ENCODE measurements at regions not wholly inside any gene's neighbourhood (a gene's known extent, or its start where the extent isn't known, plus 50 kb on each side); places are given as distances from the start of the nearest gene placed in this dataset.

- DNase-seq (ENCODE audit: low spot score) = no peak
Measured at GRCh38 chr14:87233806-87234384, 759.1 kb downstream of the GALC start.

DNA sequence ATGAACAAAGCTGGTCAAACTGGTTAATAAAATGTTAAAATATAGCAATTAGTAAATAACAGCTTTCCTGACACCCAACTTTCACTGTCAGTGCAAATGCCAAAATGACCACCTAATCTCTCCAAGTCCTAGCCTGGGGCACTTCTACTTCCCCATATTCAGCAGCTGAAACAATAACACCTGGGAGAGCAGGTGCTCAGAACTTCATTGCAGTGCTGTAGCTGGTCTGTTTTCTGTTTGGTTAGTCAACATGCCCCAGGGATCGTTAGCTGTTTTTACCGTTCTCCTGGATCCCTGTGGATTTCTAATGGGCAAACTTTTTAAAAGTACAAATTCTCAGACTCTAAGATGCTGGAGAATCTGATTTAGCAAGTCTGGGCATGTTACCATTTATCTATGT lies 759.7 kb downstream of the GALC start:
- no peak for DNase-seq (ENCODE audit: low spot score)

GRCh38 chr14:87231336-87232026 lies 761.5 kb downstream of the GALC start:
- no peak for DNase-seq (ENCODE audit: low spot score)

GRCh38 chr14:87230726-87231125 lies 762.3 kb downstream of the GALC start:
- no peak for DNase-seq (ENCODE audit: low spot score)

DNA sequence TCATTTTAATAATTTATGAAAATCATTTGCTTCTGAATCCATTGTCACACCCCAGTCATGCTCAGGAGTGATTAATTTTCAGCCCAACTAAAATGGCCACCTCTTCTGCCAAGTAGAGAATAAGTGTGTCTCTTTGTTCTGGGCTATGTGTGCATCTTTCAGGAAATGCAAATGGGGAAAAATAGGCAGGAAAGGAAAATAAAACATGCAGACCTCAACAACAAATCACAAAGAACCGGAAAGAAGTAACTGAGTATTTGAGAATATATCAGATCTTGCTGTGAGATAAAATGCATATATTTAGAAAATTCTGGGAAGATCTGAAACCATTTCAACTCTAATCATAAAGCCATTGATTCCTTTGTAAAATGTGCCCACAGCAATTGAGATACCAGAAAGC lies 763.9 kb downstream of the GALC start:
- DNase-seq (ENCODE audit: low spot score) = no peak

DNA sequence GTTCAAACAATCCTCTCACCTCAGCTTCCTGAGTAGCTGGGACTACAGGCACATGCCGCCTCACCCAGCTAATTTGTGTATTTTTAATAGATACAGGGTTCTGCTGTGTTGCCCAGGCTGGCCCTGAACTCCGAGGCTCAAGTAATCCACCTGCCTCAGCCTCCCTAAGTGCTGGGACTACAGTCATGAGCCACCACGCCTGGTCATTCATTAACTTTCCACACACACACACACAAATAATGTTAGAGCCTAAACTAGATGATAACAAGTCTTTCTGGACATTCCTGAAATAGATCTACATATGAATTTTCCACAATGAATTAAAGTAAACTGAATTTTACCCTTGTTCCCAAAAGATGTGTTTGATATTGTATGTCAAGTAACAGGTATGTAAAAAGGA lies 776.0 kb downstream of the GALC start:
- no peak for DNase-seq (ENCODE audit: low spot score)

DNA sequence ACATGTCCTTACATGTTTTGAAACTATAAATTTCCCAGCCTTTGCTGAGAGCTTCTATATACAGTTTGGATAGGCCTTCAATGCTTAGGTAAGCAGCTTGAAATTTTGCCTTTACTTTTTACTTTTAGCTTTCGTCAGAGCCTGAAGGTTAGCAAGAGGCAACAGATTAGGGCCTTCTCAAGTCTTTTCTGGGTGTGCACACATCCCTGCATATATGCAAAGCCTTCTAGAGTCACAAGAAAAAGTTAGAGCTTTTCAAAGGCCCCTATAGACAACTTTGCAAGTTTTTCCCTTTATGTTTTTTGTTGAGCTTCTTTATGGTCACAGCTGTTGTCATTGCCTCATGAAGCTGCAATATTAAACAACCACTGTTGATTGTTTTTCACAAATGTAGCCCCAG lies 778.4 kb downstream of the GALC start:
- no peak for DNase-seq (ENCODE audit: low spot score)

DNA sequence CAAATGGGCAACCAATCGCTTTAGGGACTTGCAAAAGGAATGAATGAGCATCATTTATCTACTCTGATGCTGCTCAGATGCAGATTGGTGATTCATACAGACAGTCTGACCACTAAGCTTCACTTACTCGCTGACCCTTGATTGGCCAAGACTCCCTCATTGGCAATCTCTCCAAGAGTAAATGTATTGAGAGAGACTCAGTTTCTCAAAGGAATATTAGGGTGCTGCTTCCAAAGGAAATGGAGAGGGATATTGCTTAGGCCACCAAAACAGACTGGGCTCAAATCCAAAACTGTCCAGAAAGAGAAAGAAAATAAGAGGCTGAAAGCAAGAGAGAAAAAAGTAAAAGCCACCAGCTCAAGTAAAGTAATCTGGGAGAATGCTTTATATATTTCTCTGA lies 785.2 kb downstream of the GALC start:
- DNase-seq (ENCODE audit: low spot score) = no peak

DNA sequence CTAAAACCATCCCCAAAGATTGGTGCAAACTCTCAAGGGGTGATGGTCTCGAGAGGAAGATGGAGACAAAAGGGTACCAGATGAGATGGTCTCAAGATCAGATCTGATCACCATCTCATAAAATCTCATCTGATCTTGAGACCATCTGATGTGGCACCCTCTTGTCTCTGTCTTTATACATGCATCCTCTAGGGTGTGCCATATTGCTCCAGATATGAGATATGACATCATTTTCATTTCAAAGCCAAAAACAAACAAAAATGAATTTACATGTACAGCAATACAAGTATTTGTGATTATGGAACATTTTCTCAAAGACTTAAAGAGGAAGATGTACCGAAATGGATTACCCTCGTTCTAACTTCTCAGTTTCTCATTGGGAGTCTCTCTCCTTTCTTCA lies 787.2 kb downstream of the GALC start:
- DNase-seq (ENCODE audit: low spot score) = no peak

DNA sequence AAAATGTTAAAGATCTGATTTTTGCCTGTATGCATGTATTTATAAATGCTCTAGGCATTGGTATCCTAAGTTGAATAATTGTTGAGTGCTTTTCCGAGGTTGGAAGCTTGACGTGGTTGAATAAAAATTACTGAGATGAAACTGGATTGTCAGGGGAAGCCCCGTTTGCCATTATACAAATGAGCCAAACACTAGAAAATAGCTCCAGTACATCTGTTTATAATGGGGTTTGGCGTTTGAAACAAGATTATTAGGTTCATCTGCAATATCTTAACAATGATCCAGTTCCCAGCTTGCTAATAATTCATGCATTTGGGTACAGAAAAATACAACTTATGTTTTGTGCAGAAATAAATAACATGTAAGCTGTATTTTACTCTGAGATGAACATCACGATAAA lies 789.6 kb downstream of the GALC start:
- no peak for DNase-seq (ENCODE audit: low spot score)

DNA sequence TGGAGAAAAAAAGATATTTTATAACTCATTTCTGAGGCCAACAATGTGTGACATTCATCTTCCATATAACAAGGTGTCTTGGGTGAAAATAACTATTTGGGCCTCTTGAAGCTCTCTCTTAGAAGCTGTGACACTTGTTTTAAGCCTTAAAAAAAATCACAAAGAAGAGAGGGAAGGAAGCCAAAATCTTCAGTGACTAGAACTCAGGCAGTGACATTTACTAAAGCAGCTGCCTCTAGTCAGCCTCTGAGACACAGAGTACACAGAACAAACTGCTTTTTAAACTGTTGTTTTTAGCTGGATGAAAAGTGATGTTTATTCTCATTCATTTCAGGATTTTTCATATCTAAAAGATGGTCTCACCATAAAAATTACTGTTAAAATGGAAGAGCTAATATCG lies 793.6 kb downstream of the GALC start:
- no peak for DNase-seq (ENCODE audit: low spot score)

DNA sequence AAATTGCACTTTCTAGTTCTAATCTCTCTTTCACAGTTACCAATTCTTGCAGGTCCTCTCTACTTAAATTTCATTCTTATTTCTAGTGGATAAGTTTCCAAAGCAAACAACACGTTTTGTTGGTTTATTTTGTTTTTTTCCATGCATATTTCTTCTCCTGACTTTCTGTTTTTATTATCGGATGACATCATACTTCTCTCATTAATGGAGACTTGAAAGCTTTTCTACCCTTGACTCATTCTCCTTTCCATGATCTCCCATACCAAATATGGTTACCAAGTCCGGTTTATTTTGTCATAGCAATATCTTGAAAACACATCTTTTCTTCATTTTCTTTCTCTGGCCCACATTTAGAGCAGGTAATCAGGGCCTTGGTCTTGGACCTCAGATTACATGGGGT lies 796.5 kb downstream of the GALC start:
- no peak for DNase-seq (ENCODE audit: low spot score)

DNA sequence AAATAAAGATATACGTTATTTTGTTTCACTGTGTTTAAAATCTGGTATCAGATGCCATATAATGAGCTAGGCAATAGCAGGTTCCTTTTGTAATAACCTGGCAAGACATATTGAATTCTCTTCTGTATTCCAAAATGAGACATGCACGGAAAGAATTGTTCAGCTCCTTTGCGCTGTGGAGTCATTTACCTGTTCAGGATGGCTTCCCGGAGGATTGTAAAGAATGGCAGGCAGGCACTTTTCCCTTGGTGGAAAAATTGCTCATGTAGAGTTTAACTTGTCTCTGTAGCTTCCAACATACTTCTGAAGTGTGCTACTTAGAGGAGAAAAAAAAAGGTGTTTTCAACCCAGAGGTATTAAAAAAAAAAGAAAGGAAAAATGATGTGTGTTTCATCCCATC lies 805.2 kb downstream of the GALC start:
- no peak for DNase-seq (ENCODE audit: low spot score)

DNA sequence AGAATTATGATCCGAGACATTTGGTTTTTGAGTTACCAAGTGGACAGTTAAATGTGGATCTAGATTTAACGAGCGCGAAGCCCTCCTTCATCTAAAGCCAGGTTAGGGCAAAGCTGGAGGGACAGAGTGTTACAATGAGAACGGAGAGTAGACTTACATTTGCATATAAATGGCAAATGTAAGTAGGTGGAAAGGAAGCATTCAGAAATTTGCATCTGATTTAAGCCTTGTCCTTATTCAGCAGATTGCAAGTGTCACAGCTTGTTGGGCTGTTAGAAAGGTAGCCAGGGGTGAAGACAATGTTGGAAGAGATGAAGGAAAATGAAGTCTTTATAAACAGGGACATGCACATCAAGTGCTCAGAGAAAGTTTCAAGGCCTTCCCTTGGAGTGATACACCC lies 806.2 kb downstream of the GALC start:
- DNase-seq (ENCODE audit: low spot score) = no peak

DNA sequence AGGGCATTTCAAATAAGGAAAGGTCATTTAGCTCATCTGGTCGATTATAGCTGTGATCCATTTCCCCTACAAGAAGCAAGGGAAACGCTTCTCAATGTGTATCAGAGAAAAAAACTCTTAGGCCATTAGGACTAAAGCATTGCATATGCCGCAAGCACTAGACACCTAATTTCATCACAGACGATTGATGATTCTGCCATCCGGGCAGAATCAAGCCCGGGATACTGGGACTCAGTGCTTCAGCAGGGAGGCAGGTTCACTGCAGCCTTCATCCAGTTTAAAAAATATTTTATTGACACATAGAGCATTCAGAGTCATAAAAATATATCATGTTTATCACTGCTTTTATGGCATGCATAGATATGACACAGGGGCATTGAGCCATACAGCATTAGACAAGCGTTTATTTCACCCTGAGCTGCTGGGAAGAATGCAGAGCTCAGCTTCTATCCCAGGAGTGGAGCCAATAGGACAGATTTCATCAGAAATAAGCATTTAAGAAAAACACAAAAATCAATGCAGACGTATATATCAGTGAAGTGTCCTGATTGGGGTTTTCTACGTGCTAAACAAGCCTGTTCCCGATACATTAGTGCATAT lies 806.9 kb downstream of the GALC start:
- no peak for DNase-seq (ENCODE audit: low spot score)

- no peak for DNase-seq (ENCODE audit: low spot score)
Measured at GRCh38 chr14:87184180-87184579, 808.8 kb downstream of the GALC start.

- DNase-seq (ENCODE audit: low spot score) = no peak
Measured at GRCh38 chr14:87181288-87181687, 811.7 kb downstream of the GALC start.

DNA sequence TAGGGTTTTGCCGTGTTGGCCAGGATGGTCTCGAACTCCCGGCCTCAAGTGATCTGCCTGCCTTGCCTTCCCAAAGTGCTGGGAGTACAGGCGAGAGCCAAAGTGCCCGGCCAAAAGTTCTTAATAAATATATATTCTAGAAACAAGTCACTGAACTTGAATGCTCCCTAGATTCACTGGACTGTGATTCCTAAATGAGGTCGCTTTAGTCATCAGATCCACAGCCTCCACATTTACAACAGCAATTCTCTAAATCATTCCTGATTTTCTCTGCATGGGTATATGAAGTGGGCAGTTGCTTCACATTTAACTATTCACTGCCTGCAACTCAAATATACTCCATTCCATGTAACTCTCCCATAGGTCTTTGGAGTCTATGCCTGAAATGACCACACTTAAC lies 813.0 kb downstream of the GALC start:
- DNase-seq (ENCODE audit: low spot score) = no peak

DNA sequence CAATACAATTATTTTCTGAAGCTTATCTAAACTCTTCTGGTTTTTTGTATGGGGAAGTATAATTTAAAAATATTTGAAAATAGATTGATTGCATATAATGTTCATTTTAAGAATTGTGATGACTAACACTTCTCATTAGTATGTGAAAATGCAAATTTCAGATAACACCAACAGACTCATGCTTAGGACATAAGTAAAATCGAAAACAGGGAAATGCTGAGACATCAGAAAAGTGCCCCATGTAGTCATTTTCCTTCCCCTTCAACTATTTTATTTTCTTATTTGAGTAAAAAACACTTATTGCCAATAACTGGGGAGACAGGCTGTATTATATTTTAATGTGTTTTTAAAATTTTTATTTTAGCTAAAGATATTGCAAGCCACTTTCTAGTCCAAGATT lies 814.7 kb downstream of the GALC start:
- no peak for DNase-seq (ENCODE audit: low spot score)

- DNase-seq (ENCODE audit: low spot score) = no peak
Measured at GRCh38 chr14:87175175-87175574, 817.8 kb downstream of the GALC start.

GRCh38 chr14:87171141-87171540 lies 821.8 kb downstream of the GALC start:
- DNase-seq (ENCODE audit: low spot score) = no peak

DNA sequence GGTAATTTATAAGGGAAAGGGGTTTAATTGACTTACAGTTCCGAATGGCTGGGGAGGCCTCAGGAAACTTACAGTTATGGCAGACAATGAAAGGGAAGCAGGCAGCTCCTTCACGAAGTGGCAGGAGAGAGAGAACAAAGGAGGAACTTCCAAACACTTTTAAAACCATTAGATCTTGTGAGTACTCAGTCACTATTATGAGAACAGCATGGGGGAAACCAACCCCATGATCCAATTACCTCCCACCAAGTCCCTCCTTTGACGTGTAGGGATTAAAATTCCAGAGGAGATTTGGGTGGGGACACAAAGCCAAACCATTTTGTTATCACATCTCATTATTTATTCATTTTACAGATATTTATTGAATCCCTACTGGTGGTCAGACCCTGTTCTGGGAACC lies 822.8 kb downstream of the GALC start:
- DNase-seq (ENCODE audit: low spot score) = no peak

GRCh38 chr14:87169362-87169761 lies 823.6 kb downstream of the GALC start:
- DNase-seq (ENCODE audit: low spot score) = no peak

GRCh38 chr14:87161502-87161901 lies 831.5 kb downstream of the GALC start:
- no peak for DNase-seq (ENCODE audit: low spot score)

Measured in HuH-7.5 (cell line).